ENCODE measurements at regions not wholly inside any gene's neighbourhood (a gene's known extent, or its start where the extent isn't known, plus 50 kb on each side); places are given as distances from the start of the nearest gene placed in this dataset.

GRCh38 chr1:244207935-244208244, 156.8 kb downstream of the ZBTB18 start:
- TF ChIP-seq ISL1 (CRISPR knock-in tag; IDR thresholded peaks at IDR 0.05) (no peak), PATZ1 (CRISPR knock-in tag; IDR thresholded peaks at IDR 0.05; ENCODE audit: borderline replicate concordance) (no peak), ZFP30 (CRISPR knock-in tag; IDR thresholded peaks at IDR 0.05) (no peak), ZNF70 (CRISPR knock-in tag; IDR thresholded peaks at IDR 0.05) (no peak)

Data from SK-N-SH treated with all-trans-retinoic acid at 6 μM for 48 hours (cell line).